HEK293 (cell line): ENCODE measurements at regions not wholly inside any gene's neighbourhood (a gene's known extent, or its start where the extent isn't known, plus 50 kb on each side); places are given as distances from the start of the nearest gene placed in this dataset.
A peak's percentile ranks its signal among the peaks of the same experiment; 100 is the strongest.

ENCODE experiments used
- CTCF ChIA-PET: fragments of 350-600 bp; formaldehyde crosslinking; extraction: SDS; loops from one replicate; lab custom pipeline; 2021; ENCODE audit warnings: antibody characterized with exemption; lab: Yijun Ruan, JAX
- POLR2A ChIA-PET: fragments of 300-600 bp; formaldehyde crosslinking; extraction: SDS; loops from one replicate; lab custom pipeline; 2020; ENCODE audit warnings: antibody characterized with exemption, inconsistent platforms; lab: Yijun Ruan, JAX
- H3K27ac ChIP-seq: fragments of 200-500 bp; sonication (Bioruptor generic); 2 replicates; pipeline ENCODE4 v1.5.1; 2014; ENCODE audit warnings: low read depth, low read length, control low read depth, inconsistent platforms; ENCODE audit errors: extremely low read depth
- H3K36me3 ChIP-seq, 2 experiments: fragments of 200-500 bp in 1 of 2; sonication (Bioruptor generic) in 1 of 2; 1 replicate in 1 of 2; 2 replicates in 1 of 2; pipeline ENCODE4 v1.5.1; 2014 to 2017; ENCODE audit warnings: inconsistent platforms in 2 of 2, low read length in 2 of 2; ENCODE audit not compliant: control insufficient read depth in 2 of 2, insufficient read depth in 1 of 2
- H3K4me1 ChIP-seq: fragments of 200-500 bp; sonication (Bioruptor generic); 2 replicates; pipeline ENCODE4 v1.5.1; 2014; ENCODE audit warnings: mild to moderate bottlenecking, low read length, inconsistent platforms; ENCODE audit not compliant: control insufficient read depth, insufficient read depth
- H3K4me3 ChIP-seq: 2 replicates; pipeline ENCODE4 v1.5.1; 2011; ENCODE audit warnings: low read depth, mild to moderate bottlenecking, control low read depth, low read length, moderate library complexity
- H3K9me3 ChIP-seq: fragments of 200-500 bp; sonication (Bioruptor generic); 2 replicates; pipeline ENCODE4 v1.5.1; 2014; ENCODE audit warnings: low read depth, low read length, inconsistent platforms; ENCODE audit not compliant: control insufficient read depth, insufficient read depth
- FEZF1 ChIP-seq: fragments of 450-650 bp; formaldehyde crosslinking; IDR thresholded peaks from 2 replicates; pipeline ENCODE4 v1.5.1; 2016; ENCODE audit warnings: missing biosample characterization, missing genetic modification characterization
- GLI4 ChIP-seq: fragments of 450-650 bp; formaldehyde crosslinking; IDR thresholded peaks from 2 replicates; pipeline ENCODE4 v1.5.1; 2016; ENCODE audit warnings: missing biosample characterization, missing genetic modification characterization
- KLF10 ChIP-seq: fragments of 450-650 bp; IDR thresholded peaks from 2 replicates; pipeline ENCODE4 v1.5.1; 2018; ENCODE audit warnings: missing biosample characterization, mild to moderate bottlenecking, missing genetic modification characterization
- KLF8 ChIP-seq: fragments of 450-650 bp; formaldehyde crosslinking; IDR thresholded peaks from 2 replicates; pipeline ENCODE4 v1.5.1; 2016; ENCODE audit warnings: missing biosample characterization, missing genetic modification characterization
- OVOL3 ChIP-seq: fragments of 450-650 bp; formaldehyde crosslinking; IDR thresholded peaks from 2 replicates; pipeline ENCODE4 v1.5.1; 2016; ENCODE audit warnings: missing biosample characterization, missing genetic modification characterization
- TCF7L2 ChIP-seq: IDR thresholded peaks from 2 replicates; pipeline ENCODE4 v1.6.1; 2011; ENCODE audit warnings: low read depth, mild to moderate bottlenecking, inconsistent platforms, low read length, moderate library complexity, borderline replicate concordance
- ZFP69B ChIP-seq: fragments of 450-650 bp; formaldehyde crosslinking; IDR thresholded peaks from 2 replicates; pipeline ENCODE4 v1.5.1; 2016; ENCODE audit warnings: missing biosample characterization, missing genetic modification characterization
- ZNF146 ChIP-seq: fragments of 450-650 bp; formaldehyde crosslinking; IDR thresholded peaks from 2 replicates; pipeline ENCODE4 v1.5.1; 2016; ENCODE audit warnings: missing biosample characterization, missing genetic modification characterization
- ZNF184 ChIP-seq: fragments of 450-650 bp; IDR thresholded peaks from 2 replicates; pipeline ENCODE4 v1.5.1; 2018; ENCODE audit warnings: missing biosample characterization, mild to moderate bottlenecking, missing genetic modification characterization
- ZNF239 ChIP-seq: fragments of 450-650 bp; formaldehyde crosslinking; IDR thresholded peaks from 2 replicates; pipeline ENCODE4 v1.5.1; 2016; ENCODE audit warnings: missing biosample characterization, missing genetic modification characterization
- ZNF24 ChIP-seq: fragments of 450-650 bp; formaldehyde crosslinking; IDR thresholded peaks from 2 replicates; pipeline ENCODE4 v1.5.1; 2016; ENCODE audit warnings: missing biosample characterization, missing genetic modification characterization
- ZNF311 ChIP-seq: fragments of 450-650 bp; formaldehyde crosslinking; IDR thresholded peaks from 2 replicates; pipeline ENCODE4 v1.5.1; 2017; ENCODE audit warnings: missing biosample characterization, missing genetic modification characterization, borderline replicate concordance
- ZNF362 ChIP-seq: fragments of 450-650 bp; formaldehyde crosslinking; IDR thresholded peaks from 2 replicates; pipeline ENCODE4 v1.5.1; 2016; ENCODE audit warnings: missing biosample characterization, missing genetic modification characterization
- ZNF404 ChIP-seq: fragments of 450-650 bp; formaldehyde crosslinking; IDR thresholded peaks from 2 replicates; pipeline ENCODE4 v1.5.1; 2017; ENCODE audit warnings: missing biosample characterization, missing genetic modification characterization
- ZNF416 ChIP-seq: fragments of 450-650 bp; formaldehyde crosslinking; IDR thresholded peaks from 2 replicates; pipeline ENCODE4 v1.5.1; 2016; ENCODE audit warnings: missing biosample characterization, missing genetic modification characterization
- ZNF423 ChIP-seq: fragments of 450-650 bp; formaldehyde crosslinking; IDR thresholded peaks from 2 replicates; pipeline ENCODE4 v1.5.1; 2016; ENCODE audit warnings: missing biosample characterization, missing genetic modification characterization
- ZNF513 ChIP-seq: fragments of 450-650 bp; IDR thresholded peaks from 2 replicates; pipeline ENCODE4 v1.5.1; 2018; ENCODE audit warnings: missing biosample characterization, missing genetic modification characterization
- ZNF558 ChIP-seq: fragments of 450-650 bp; formaldehyde crosslinking; IDR thresholded peaks from 2 replicates; pipeline ENCODE4 v1.5.1; 2016; ENCODE audit warnings: missing biosample characterization, missing genetic modification characterization
- ZNF645 ChIP-seq: fragments of 450-650 bp; formaldehyde crosslinking; IDR thresholded peaks from 2 replicates; pipeline ENCODE4; 2016; ENCODE audit warnings: missing biosample characterization, missing genetic modification characterization
- ZNF654 ChIP-seq: fragments of 450-650 bp; formaldehyde crosslinking; IDR thresholded peaks from 2 replicates; pipeline ENCODE4 v1.5.1; 2016; ENCODE audit warnings: low read depth, missing biosample characterization, missing genetic modification characterization
- ZNF768 ChIP-seq: fragments of 450-650 bp; formaldehyde crosslinking; IDR thresholded peaks from 2 replicates; pipeline ENCODE4 v1.5.1; 2018; ENCODE audit warnings: missing biosample characterization, mild to moderate bottlenecking, missing genetic modification characterization
- ZNF776 ChIP-seq: fragments of 450-650 bp; formaldehyde crosslinking; IDR thresholded peaks from 2 replicates; pipeline ENCODE4 v1.5.0; 2017; ENCODE audit warnings: missing biosample characterization, missing genetic modification characterization, borderline replicate concordance
- TF ChIP-seq, protein P1 (sequence below): fragments of 450-650 bp; formaldehyde crosslinking; IDR thresholded peaks from 2 replicates; pipeline ENCODE4 v1.5.0; 2017; ENCODE audit warnings: missing biosample characterization, missing genetic modification characterization, borderline replicate concordance

- TF ChIP-seq, protein P1, sequence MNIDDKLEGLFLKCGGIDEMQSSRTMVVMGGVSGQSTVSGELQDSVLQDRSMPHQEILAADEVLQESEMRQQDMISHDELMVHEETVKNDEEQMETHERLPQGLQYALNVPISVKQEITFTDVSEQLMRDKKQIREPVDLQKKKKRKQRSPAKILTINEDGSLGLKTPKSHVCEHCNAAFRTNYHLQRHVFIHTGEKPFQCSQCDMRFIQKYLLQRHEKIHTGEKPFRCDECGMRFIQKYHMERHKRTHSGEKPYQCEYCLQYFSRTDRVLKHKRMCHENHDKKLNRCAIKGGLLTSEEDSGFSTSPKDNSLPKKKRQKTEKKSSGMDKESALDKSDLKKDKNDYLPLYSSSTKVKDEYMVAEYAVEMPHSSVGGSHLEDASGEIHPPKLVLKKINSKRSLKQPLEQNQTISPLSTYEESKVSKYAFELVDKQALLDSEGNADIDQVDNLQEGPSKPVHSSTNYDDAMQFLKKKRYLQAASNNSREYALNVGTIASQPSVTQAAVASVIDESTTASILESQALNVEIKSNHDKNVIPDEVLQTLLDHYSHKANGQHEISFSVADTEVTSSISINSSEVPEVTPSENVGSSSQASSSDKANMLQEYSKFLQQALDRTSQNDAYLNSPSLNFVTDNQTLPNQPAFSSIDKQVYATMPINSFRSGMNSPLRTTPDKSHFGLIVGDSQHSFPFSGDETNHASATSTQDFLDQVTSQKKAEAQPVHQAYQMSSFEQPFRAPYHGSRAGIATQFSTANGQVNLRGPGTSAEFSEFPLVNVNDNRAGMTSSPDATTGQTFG (tag by site-specific recombination), result no peak
- TF ChIP-seq ZNF362 (no peak), ZNF776 (tag by site-specific recombination) (no peak), ZNF404 (tag by site-specific recombination) (no peak), ZNF513 (no peak), ZNF768 (tag by site-specific recombination) (no peak), ZNF423 (no peak), ZFP69B (tag by site-specific recombination) (no peak)
Observed at GRCh38 chr2:167880415-167880814, 367.0 kb downstream of the STK39 start (continued).

GRCh38 chr2:167875529-167875928 lies 371.9 kb downstream of the STK39 start:
- Histone ChIP-seq H3K27ac (no peak overlapping the region), H3K9me3 (no peaks in the 10 kb centered on the region)
- TF ChIP-seq TCF7L2 (no peak), KLF8 (tag by site-specific recombination) (no peak), ZNF24 (tag by site-specific recombination) (no peak), KLF10 (no peak), ZNF645 (tag by site-specific recombination) (no peak), ZNF239 (no peak), ZNF654 (tag by site-specific recombination) (no peak), ZNF558 (no peak), ZNF416 (tag by site-specific recombination) (no peak), GLI4 (tag by site-specific recombination) (no peak), FEZF1 (tag by site-specific recombination) (no peak), ZNF311 (no peak)
- TF ChIP-seq, all 188 proteins: peak for 0
- Histone ChIP-seq H3K4me3 (no peak overlapping the region), H3K4me1 (no peaks in the 10 kb centered on the region), H3K36me3 (no peaks in the 10 kb centered on the region)
- ChIA-PET POLR2A (no interaction called here), CTCF (interaction anchor here (0.7 kb wide), 1 partner anchor 89 kb away, joined by 3 read pairs; no protein-coding TSS in a partner anchor)

DNA sequence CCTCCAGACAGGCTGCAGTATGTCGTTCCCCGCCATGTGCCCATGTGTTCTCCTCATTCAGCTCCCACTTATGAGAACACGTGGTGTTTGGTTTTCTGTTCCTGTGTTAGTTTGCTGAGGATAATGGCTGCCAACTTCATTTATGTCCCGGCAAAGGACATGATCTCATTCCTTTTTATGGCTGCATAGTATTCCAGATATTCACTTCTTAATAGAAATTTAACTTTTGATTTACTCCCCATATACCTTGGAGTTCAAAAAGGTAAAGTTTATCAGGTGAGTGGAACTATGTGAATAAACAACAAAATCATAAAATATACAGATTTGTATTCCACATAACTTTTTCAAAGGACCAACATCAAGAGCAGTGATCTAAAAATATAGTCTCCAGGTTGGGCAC lies 372.6 kb downstream of the STK39 start:
- no peak overlapping the region for H3K4me3 ChIP-seq
- no peak for TF ChIP-seq OVOL3 (tag by site-specific recombination)
- no peak for TF ChIP-seq ZNF184 (tag by site-specific recombination)
- TF ChIP-seq ZNF146 (tag by site-specific recombination), result 0 out of 2 replicates have a peak, but pooled peaks have one; percentile 4
- no peaks in the 10 kb centered on the region for H3K36me3 ChIP-seq
- CTCF ChIA-PET, result no interaction called here
- POLR2A ChIA-PET, result no interaction called here
- H3K9me3 ChIP-seq, result no peaks in the 10 kb centered on the region
- no peak overlapping the region for H3K27ac ChIP-seq
- no peaks in the 10 kb centered on the region for H3K4me1 ChIP-seq
